HUES64 (cell line): ENCODE measurements at regions not wholly inside any gene's neighbourhood (a gene's known extent, or its start where the extent isn't known, plus 50 kb on each side); places are given as distances from the start of the nearest gene placed in this dataset.

Experiments used
- H3K27ac ChIP-seq: 2 replicates; pipeline ENCODE4 v1.7.0; 2013; ENCODE audit warnings: low read depth, low read length, inconsistent platforms
- H3K27me3 ChIP-seq: 2 replicates; pipeline ENCODE4 v1.6.1; 2013; ENCODE audit warnings: mild to moderate bottlenecking, low read length; ENCODE audit not compliant: insufficient read depth
- H3K36me3 ChIP-seq: 2 replicates; pipeline ENCODE4 v1.6.1; 2013; ENCODE audit warnings: mild to moderate bottlenecking, low read length; ENCODE audit not compliant: insufficient read depth
- H3K4me1 ChIP-seq: 2 replicates; pipeline ENCODE4 v1.6.1; 2013; ENCODE audit warnings: mild to moderate bottlenecking, low read length, moderate library complexity; ENCODE audit not compliant: insufficient read depth
- H3K4me3 ChIP-seq: 2 replicates; pipeline ENCODE4 v1.5.1; 2013; ENCODE audit warnings: mild to moderate bottlenecking, low read length, moderate library complexity
- H3K9ac ChIP-seq: 2 replicates; pipeline ENCODE4 v1.6.1; 2013; ENCODE audit warnings: mild to moderate bottlenecking, low read depth, low read length
- H3K9me3 ChIP-seq: 2 replicates; pipeline ENCODE4 v1.6.1; 2013; ENCODE audit warnings: low read depth, low read length; ENCODE audit not compliant: insufficient read depth
- WGBS: fragments of 150-250, 120-280 bp; methylation state at CpG from one replicate; pipeline ENCODE4 v1.1.7; 2013; ENCODE audit warnings: missing lambda C conversion rate; 5-methylcytosine and 5-hydroxymethylcytosine counted together

DNA sequence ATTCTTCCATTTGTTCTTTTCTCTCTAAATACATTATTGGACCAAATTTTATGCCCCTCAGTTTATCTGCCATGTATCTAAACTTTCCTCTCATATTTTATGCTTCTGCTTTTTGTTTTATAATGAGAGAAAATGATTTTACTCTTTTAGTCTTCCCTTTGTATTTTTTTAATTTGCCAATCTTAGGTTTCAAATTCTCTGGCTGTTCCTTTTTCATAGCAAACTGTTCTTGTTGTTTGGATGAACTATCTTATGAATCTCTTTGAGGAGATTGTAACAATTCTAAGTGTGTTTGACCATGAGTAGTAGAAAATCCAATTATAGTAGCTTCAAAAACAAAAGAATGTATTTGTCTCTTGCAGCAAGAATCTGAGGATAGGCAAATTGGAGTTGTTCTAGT, 290.5 kb downstream of the NDFIP2 start:
- Histone ChIP-seq H3K36me3 (no peaks in the 10 kb centered on the region), H3K9ac (no peak overlapping the region), H3K4me3 (no peak overlapping the region), H3K9me3 (peaks cover 3% of the 10 kb centered on the region; the same call in 1 of the 2 replicates), H3K27me3 (no peaks in the 10 kb centered on the region), H3K27ac (no peak overlapping the region), H3K4me1 (peaks cover 9% of the 10 kb centered on the region; the same call in 1 of the 2 replicates)

DNA sequence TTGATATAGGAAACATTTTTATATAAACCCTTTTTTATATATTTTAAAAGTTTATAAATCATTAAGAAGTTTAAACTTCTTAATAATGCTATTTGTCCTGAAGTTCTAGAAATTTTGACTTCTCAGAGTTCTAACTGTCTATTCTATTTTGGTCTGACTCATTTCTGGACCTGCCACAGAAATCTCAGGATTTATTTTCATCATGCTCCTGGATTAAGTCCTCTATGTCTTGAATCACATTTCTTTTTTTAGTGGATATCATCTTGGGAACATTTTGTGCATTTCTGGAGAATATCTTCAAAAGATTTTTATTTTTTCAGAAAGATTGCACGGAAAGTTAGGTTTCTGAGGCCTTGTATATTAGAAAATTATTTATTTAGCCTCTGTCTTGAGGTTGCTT, 289.1 kb downstream of the NDFIP2 start:
- Histone ChIP-seq H3K27me3 (no peaks in the 10 kb centered on the region), H3K36me3 (no peaks in the 10 kb centered on the region), H3K9ac (no peak overlapping the region), H3K4me3 (no peak overlapping the region), H3K4me1 (no peaks in the 10 kb centered on the region), H3K9me3 (peaks cover 3% of the 10 kb centered on the region; the same call in 1 of the 2 replicates), H3K27ac (no peak overlapping the region)
- WGBS, result 100% methylated on average over 1 of the region's 1 CpG

DNA sequence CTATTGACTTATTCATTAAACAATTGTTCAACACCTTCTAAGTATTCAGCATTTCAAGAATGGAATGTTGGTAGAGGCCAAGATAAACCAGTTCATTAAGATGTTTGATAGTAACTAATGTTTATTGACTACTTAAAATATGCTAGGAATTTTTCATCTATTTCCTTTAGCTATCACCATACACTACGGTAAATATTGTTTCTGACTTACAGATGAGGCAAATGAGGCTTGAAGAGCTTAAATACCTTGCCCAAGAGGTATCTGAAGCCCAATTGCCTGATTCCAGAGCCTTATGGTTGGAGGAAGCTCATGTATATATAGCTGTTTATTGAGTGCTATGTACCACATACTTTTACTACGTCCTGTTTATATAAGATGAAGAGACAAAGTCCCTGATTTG, 286.2 kb downstream of the NDFIP2 start:
- no peaks in the 10 kb centered on the region for H3K27me3 ChIP-seq
- H3K4me1 ChIP-seq, result no peaks in the 10 kb centered on the region
- 100% methylated on average over 1 of the region's 2 CpGs for WGBS

DNA sequence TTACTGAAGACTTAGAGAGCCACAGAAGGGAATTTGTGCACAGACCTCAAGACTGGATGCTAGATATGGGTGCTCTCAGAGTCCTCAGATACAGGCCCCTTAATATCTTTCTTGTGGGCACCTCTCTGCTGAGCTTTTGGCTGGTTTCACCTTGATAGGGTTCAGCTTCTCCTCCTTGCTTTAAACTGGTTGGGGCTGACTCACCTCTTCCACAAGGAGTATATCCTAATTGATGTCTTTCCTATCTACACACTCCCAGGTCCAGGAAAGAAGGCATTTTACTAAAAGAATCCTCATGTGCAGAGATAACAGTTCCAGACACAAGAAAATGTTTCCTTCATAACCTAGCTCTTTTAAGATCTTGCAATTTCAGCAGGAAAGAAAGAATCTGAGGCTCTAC, 284.4 kb downstream of the NDFIP2 start:
- no peaks in the 10 kb centered on the region for H3K27me3 ChIP-seq
- no peaks in the 10 kb centered on the region for H3K9me3 ChIP-seq
- no peak overlapping the region for H3K4me3 ChIP-seq
- no peaks in the 10 kb centered on the region for H3K4me1 ChIP-seq
- H3K36me3 ChIP-seq, result no peaks in the 10 kb centered on the region
- H3K9ac ChIP-seq, result no peak overlapping the region
- no peak overlapping the region for H3K27ac ChIP-seq

More for the DNA sequence above, 286.2 kb downstream of the NDFIP2 start:
- Histone ChIP-seq H3K27ac (no peak overlapping the region), H3K9me3 (peaks cover 3% of the 10 kb centered on the region; the same call in 1 of the 2 replicates), H3K36me3 (no peaks in the 10 kb centered on the region), H3K4me3 (no peak overlapping the region), H3K9ac (no peak overlapping the region)

DNA sequence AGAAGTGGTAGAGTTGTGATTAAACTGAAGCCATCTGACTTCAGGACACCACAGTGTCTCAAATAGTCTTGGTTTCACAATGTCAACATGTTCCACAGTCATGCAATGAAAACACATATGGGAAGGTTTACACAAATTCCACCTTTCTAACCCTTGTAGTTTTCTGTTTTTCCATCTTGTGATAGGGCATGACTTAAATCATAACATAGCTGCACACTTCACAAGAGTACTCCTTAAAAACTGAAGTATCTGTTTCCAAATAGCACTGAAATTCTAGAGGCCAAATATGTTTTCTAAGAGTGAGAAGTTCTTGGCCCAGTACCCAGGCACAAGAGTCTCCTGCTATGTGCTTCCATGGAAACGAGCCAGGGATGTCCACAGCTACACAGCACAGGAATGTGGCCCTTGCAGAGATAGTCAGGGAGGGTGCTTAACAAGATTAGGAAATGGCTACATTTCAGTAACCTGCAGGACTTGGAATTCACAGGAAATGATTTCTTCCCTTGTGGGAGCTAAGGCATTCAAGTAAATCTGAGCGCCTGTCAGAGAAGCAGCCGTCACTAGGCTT, 269.1 kb downstream of the NDFIP2 start:
- H3K27me3 ChIP-seq, result no peaks in the 10 kb centered on the region
- H3K4me3 ChIP-seq, result no peak overlapping the region
- peaks cover 8% of the 10 kb centered on the region; the same call in 1 of the 2 replicates for H3K4me1 ChIP-seq
- H3K9ac ChIP-seq, result no peak overlapping the region; the same call in 1 of the 2 replicates
- no peaks in the 10 kb centered on the region for H3K9me3 ChIP-seq
- 72% methylated on average over 3 of the region's 3 CpGs for WGBS
- peak overlapping the region; percentile 42; the same call in 1 of the 2 replicates for H3K27ac ChIP-seq
- H3K36me3 ChIP-seq, result no peaks in the 10 kb centered on the region

DNA sequence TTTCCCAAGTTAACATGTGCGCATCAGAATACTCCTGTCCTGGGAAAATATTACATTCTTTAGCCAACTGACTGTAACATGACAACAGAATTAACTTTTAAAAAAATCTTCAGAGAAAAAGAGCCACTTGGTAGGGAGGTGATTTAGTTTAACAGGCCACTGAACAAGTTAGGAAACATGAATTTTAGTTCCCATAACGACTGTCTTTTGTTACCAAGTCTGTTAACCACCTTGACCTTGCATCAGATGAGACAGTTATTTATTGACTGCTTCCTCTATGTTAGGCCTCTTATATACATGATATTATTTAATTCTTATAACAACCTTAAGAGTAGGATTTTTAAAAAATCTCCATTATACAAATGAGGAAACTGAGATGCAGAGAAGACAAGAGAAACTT, 268.6 kb downstream of the NDFIP2 start:
- Histone ChIP-seq H3K27ac (peak overlapping the region; percentile 42; the same call in 1 of the 2 replicates), H3K27me3 (no peaks in the 10 kb centered on the region), H3K9ac (no peak overlapping the region), H3K4me1 (peaks cover 8% of the 10 kb centered on the region; the same call in 1 of the 2 replicates), H3K4me3 (no peak overlapping the region), H3K36me3 (no peaks in the 10 kb centered on the region), H3K9me3 (no peaks in the 10 kb centered on the region)
- WGBS, result 92% methylated on average over 2 of the region's 2 CpGs

DNA sequence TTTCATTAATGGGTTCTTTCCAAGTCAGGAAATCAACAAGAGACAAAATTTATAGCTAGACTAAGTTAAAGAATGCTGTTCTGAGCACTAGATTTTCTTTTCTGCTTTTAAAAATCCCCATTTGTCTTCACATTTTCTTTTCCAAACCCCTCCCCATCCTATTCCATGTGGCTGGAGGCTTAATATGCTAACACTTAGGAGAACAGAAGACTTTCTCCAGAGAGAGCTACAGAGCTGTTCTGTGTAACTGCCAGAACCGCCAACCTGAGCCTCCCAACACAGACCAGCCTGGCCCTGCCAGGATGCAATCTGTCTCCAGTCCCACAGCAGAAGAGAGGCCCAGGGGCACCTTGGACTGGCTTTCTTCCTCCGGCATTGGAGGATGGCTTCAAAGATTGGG, 264.1 kb downstream of the NDFIP2 start:
- no peaks in the 10 kb centered on the region for H3K27me3 ChIP-seq
- H3K9ac ChIP-seq, result no peak overlapping the region
- no peak overlapping the region for H3K27ac ChIP-seq
- no peak overlapping the region for H3K4me3 ChIP-seq
- 90% methylated on average over 2 of the region's 2 CpGs for WGBS
- no peaks in the 10 kb centered on the region for H3K36me3 ChIP-seq
- peaks cover 7% of the 10 kb centered on the region; the same call in 1 of the 2 replicates for H3K4me1 ChIP-seq
- no peaks in the 10 kb centered on the region for H3K9me3 ChIP-seq

DNA sequence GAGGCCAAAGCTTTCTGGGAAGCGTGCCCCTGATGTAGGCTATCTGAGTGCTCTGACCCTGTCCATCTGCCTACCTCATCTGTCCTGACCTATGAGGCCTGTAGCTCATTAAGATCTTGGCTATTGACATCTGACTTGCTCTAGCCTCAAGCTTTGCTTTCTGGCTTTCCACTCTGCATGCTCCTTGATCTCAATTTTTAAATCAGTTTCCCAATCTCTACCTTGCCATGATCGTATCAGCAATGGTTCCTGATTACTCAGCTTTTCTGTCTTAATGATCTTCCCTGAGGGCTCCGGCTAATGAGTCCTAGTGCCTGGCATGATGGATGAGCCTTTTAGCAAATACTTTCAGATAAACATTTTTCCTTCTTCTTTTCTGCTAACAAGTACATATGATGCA, 262.0 kb downstream of the NDFIP2 start:
- Histone ChIP-seq H3K4me3 (no peak overlapping the region), H3K9me3 (no peaks in the 10 kb centered on the region), H3K9ac (no peak overlapping the region), H3K4me1 (no peaks in the 10 kb centered on the region), H3K27ac (no peak overlapping the region), H3K27me3 (no peaks in the 10 kb centered on the region), H3K36me3 (no peaks in the 10 kb centered on the region)
- WGBS, result 93% methylated on average over 3 of the region's 3 CpGs

DNA sequence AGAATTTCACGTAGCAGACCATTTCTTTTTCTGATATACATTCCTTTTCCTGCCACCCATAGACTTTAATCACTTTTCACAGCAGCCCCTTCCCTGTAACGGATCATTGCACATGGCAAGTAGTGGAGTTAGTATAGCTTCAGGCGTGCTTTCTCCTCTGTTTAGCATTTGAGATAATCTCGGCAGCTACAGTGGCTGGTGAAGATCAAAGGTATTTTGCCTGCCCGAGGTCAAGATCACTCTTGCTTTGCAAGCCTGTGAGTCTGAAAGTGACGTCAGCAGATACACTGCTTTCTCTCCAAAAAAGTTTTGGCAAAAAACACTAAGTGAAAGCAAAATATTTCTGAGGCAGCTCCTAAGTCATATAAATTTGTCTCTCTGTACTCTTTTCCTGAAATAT, 260.0 kb downstream of the NDFIP2 start:
- Histone ChIP-seq H3K9ac (no peak overlapping the region), H3K27ac (no peak overlapping the region), H3K36me3 (no peaks in the 10 kb centered on the region), H3K27me3 (no peaks in the 10 kb centered on the region), H3K9me3 (no peaks in the 10 kb centered on the region), H3K4me1 (no peaks in the 10 kb centered on the region), H3K4me3 (no peak overlapping the region)
- 72% methylated on average over 6 of the region's 6 CpGs for WGBS

DNA sequence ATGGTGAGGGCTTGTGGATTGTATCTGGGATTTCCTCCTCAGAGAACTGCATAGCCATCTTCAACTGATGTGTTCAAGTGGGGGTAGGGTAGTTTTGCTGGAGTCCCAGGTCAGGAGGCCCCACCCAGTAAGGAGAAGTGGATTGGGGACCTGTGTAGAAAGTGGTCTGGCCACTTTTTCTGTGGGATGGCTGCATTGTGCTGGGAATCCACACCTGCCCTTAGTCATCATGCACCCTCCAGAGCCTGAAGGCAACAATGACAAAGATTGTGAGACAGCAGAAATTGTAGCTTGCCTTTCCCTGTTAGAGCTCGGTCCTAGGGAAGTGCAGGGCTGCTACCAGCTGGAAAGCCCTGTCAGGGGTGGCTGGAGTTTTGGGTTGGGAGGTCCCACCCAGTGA, 255.4 kb downstream of the NDFIP2 start:
- no peak overlapping the region for H3K27ac ChIP-seq
- H3K36me3 ChIP-seq, result no peaks in the 10 kb centered on the region
- WGBS, result 96% methylated on average over 1 of the region's 1 CpG
- no peaks in the 10 kb centered on the region for H3K27me3 ChIP-seq
- H3K4me3 ChIP-seq, result no peak overlapping the region
- H3K9ac ChIP-seq, result no peak overlapping the region
- no peaks in the 10 kb centered on the region for H3K4me1 ChIP-seq
- H3K9me3 ChIP-seq, result no peaks in the 10 kb centered on the region

DNA sequence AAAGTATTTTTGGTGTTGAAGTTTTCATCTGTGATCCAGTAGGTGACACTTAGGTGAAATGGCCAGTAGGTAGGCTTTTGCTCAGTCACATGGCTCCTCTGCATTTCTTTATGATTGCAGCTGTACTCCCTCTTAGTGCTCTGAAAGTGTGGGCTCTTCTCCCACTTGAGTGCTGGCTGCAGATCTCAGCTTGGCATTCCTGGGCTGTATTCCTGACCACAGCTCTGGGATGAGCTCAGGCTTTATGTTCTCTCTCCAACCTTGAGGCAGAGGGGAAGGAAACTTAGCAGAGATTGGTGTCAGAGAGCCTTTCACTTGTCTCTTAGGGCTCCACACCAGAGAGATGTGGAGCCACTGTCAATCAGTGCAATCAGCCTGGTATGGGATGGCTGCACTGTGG, 254.3 kb downstream of the NDFIP2 start:
- H3K9ac ChIP-seq, result no peak overlapping the region
- H3K36me3 ChIP-seq, result no peaks in the 10 kb centered on the region
- no peak overlapping the region for H3K27ac ChIP-seq
- no peaks in the 10 kb centered on the region for H3K4me1 ChIP-seq
- no peaks in the 10 kb centered on the region for H3K9me3 ChIP-seq
- H3K4me3 ChIP-seq, result no peak overlapping the region
- no peaks in the 10 kb centered on the region for H3K27me3 ChIP-seq

DNA sequence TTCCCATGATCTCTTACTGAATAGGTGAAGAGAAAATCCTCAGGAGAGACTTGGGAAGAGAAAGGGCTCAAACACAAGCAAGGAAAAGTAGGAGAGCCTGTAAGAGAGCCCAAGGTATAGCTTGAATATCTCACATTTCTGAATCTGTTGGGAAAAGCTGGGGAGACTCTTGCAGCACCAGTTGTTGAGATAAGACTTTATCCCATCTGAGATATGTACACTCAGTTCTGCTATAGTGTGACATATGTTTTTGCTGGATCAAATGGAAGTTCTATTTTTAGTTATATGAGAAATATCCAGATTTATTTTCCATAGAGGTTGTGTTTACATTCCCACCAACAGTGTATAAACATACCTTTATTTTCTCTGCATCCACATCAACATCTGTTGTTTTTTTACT, 246.1 kb downstream of the NDFIP2 start:
- no peaks in the 10 kb centered on the region for H3K27me3 ChIP-seq
- no peaks in the 10 kb centered on the region for H3K9me3 ChIP-seq
- no peaks in the 10 kb centered on the region for H3K36me3 ChIP-seq

More for the DNA sequence above, 246.1 kb downstream of the NDFIP2 start:
- H3K9ac ChIP-seq, result no peak overlapping the region
- H3K4me1 ChIP-seq, result no peaks in the 10 kb centered on the region
- no peak overlapping the region for H3K4me3 ChIP-seq
- H3K27ac ChIP-seq, result no peak overlapping the region
